Right renal cortex interstitium (tissue), 3 donors: ENCODE measurements at regions not wholly inside any gene's neighbourhood (a gene's known extent, or its start where the extent isn't known, plus 50 kb on each side); places are given as distances from the start of the nearest gene placed in this dataset.
"Not testable (repeated sequence)": the region's sequence is repeated elsewhere in the genome, so short reads cannot be mapped to it uniquely, and the experiment has no call there.

Experiments used
- DNase-seq, 3 donors: peaks; one replicate each; pipeline ENCODE4 v3.0.0-alpha.2; 2013; ENCODE audit warnings: low read depth in 3 of 3, low spot score in 2 of 3

DNA sequence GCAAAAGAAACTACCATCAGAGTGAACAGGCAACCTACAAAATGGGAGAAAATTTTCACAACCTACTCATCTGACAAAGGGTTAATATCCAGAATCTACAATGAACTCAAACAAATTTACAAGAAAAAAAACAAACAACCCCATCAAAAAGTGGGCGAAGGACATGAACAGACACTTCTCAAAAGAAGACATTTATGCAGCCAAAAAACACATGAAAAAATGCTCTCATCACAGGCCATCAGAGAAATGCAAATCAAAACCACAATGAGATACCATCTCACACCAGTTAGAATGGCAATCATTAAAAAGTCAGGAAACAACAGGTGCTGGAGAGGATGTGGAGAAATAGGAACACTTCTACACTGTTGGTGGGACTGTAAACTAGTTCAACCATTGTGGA is 170.1 kb downstream of the MEX3B start:
- not testable (repeated sequence) for DNase-seq

DNA sequence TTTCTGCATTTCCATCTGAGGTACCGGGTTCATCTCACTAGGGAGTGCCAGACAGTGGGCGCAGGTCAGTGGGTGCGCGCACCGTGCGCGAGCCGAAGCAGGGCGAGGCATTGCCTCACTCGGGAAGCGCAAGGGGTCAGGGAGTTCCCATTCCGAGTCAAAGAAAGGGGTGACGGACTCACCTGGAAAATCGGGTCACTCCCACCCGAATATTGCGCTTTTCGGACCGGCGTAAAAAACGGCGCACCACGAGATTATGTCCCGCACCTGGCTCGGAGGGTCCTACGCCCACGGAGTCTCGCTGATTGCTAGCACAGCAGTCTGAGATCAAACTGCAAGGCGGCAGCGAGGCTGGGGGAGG is 175.1 kb downstream of the MEX3B start:
- not testable (repeated sequence) for DNase-seq

DNA sequence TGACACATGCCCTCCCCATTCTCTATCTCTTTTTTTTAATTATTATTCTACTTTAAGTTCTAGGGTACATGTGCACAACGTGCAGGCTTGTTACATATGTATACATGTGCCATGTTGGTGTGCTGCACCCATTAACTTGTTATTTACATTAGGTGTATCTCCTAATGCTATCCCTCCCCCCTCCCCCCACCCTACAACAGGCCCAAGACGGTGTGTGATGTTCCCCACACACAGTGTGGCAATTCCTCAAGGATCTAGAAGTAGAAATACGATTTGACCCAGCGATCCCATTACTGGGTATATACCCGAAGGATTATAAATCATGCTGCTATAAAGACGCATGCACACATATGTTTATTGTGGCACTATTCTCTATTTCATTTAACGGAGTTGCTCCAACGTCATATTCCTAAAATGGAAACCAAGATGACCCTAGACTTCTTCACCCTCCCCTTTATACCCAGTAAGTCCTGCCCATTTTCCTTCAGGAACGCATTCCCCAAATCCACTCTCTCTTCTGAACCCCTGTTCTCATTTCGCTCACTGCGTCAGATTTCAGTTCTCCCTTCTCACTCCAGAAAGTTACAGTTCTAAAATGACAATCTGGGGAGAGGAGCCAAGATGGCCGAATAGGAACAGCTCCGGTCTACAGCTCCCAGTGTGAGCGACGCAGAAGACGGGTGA is 175.6 kb downstream of the MEX3B start:
- DNase-seq, result not testable (repeated sequence)

DNA sequence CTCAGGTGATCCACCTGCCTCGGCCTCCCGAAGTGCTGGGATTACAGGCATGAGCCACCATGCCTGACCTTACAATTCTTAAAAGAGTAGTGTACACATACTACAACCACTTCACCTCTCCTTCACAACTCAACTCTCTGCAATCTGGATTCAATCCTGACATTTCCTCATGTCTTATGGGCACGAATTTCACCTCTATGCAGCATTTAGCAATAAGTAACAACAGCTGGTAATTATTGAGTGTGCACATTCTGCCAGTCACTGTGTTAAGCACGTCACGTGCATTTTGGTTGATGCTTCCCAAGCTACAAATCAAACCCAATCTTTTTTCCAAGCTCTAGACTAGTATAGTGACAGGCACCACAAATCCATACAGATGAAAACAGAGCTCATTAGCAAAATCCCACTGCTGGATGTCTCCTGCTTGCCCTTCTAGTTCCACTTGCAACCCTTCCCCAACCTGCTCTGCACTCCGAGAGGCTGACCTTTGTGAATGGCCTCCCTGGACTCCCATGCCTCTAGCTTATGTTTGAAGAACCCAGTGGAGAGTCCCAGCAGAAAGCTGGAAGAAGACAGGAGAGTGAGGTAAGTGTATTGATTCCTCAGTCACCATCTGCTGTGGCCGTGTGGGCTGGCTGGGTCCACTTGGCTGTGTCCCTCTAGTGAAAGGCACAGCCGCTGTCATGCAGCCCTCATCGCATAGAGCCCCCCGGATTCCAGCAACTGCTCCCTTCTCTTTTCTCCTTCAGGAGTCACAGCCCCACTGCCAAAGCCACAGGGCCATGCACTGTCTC is 176.5 kb downstream of the MEX3B start:
- DNase-seq, result no peak

DNA sequence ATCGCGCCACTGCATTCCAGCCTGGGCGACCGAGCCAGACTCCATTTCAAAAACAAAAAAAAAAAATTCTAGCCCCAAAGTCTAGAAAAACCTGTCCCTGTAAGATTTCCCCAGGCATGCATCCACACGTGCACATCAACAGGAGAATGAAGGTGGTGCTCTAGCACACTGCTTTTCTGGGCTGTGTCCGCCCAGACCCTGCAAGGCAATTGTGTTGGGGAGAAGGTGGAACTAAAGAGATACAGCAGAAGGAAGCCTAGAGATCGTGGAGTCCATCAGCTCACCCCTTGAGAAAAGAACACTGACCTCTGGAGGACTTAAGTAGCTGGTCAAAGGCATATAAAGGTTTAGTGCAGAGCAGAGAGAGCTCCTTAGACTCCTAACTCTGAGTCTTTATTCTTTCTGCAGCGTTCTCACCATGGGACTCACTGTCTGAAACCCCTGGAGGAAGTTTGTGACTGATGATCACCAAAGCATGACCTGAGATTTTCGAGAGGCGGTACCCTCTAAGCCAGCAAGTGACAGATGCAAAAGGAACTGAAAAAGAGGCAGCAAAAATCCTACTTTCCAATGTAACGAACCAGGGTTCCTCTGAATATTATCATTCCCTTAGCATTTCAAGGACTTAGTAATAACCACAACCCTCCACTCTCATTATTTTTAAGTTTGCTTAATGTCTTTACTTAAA is 179.8 kb downstream of the MEX3B start:
- no peak for DNase-seq

DNA sequence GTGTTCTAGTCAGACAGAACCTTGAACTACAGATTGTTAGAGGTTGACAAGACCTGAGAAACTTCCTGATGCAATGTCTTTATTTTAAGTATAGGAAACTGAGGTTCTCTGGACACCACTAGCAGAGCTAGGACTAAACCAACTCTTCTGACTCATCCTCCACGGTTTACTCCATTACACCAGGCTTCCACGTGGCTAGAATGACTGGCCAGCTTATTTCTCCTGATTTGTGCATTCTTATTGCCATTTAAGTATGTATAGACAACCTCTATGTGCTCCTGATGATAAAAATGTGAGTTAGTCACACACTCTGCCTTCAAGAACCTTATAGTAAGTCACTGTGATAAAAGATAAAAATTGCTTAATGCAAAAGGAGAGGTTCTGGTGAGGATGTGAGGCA is 182.7 kb downstream of the MEX3B start:
- no peak for DNase-seq

DNA sequence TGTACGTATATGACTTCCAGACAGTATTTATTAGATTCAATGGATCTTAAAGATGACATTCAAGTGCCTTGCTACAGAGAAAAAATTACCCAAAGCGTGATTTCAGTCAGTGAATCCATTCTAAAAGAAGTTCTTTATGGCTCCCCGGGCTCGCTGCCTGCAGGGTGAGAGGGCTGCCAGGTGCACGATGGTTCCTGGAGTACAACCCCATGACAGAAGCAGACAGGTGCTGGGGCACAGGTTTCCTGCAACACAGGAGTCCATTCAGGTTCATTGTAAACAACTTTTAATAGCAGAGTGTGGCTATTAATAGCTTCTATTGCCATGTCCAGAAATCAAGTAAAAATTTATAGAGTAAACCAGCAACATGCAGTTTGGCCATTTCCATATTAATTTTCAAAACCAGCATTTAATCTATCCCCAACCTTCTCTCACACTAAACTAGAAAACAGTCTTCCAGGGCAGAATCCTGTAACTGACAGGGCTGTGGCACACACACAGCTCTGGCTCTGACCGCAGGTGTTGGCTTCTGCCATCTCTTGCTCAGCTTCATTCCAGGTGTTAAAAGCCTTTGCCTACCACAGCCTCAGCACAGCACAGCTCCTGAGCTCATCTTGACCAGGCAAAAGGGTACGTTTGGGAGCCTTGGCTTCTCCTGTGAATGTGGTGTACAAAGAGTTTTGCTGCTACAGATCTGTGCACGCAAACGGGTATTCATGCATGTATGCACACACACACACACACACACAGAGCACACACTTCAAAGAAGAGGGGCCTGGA is 185.9 kb downstream of the MEX3B start:
- no peak for DNase-seq

DNA sequence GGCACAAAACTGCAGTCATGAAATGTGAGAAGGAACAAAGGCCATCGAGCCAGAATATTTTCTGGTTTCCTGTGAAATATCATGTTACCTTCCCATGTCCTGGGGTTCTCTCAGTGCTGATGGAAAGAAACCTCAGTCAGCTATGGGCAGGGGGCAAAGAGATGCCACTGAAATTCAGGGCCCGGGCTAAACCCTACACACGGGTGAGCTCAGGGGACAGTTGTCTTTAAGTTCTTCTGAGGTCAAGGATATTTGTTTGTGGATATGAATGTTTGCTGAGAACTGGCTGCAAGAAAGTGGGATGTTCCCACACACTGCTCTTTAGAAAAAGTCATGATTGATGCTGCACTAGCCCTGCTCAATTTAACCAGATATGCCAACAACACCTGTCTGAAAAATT is 187.2 kb downstream of the MEX3B start:
- DNase-seq, result no peak

DNA sequence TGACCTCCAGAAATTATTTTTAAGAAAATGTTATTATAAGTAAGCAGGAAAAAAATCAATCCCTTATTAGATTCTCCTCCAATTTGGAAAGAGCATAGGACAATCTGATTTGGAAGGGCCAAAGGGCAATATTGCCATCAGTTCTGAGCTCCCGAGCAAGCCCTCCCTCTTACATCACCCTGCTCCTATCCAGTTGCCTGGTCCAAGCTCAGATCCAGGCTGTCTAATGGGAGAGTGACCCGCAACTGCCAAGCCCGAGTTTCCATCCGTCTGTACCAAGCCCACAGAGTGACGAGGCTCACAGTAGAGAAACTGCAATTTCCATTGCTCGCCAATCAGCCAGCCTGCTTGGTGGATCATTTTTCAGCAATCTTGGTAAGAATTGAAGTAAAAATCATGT is 187.7 kb downstream of the MEX3B start:
- DNase-seq, result no peak

DNA sequence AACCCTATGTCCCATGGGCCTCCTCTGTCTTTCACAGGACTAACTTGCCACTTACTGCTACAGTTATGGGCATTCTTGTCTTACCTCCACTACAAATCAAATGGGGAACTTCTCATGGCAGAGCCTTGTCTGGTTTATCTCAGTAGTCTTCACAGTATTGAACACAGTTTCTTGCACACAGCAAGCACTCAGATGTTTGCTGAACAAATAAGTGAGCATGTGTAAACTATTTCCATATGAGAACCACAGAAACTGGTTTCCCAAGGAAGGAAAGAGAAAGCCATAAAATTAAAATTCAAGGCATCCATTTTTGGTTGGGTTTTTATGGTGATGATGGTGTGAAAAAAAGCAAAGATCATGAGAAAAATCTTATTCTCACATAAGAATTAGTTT is 189.2 kb downstream of the MEX3B start:
- no peak for DNase-seq

DNA sequence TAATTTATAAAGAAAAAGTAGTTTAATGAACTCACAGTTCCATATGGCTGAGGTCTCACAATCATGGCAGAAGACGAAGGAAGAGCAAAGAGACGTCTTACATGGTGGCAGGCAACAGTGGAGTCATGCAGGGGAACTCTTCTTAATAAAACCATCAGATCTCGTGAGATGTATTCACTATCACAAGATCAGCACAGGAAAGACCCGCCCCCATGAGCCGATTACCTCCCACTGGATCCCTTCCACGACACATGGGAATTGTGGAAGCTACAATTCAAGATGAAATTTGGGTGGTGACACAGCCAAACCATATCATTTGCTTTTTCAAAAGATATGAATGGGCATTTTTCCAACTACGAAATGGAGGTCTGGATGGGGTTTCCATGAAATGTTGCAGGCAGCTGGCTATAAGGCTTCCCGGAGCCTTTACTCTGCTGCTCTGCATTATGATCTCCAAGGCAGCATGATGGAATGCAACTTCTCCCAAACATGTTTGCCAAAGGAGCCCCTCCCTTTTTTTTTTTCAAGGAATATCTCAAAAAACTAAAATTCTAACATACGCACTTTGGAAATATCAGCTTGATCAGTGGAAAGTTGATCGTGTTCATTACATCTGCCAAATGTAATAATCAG is 189.7 kb downstream of the MEX3B start:
- DNase-seq, result no peak

DNA sequence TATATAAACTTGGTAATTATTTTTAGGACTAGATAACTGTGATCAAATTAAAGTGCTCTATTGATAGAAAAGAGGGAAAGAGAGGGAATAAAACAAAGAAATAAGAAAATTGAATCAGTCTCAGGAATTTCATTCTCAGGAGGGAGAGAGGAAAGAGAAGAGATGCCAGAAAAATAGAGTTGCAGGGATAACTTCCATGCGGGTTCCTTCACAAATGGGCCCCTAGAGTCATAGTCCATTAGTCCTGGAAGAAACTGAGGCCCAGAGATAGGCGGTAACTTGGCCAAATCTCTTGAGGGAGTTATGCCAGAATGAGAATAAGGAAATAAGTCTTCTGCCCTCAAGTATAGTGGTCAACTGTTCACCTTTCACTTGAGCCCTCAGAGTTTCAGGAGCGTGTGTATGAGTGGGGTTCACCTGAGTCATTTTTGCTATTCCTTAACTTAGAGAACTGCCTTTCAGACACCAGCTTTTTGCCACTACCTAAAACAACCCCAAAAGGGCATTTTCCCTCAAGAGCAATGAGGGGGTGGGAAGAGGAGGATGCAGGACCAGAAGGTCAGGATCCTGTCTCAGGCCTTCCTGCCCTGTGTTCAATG is 192.6 kb downstream of the MEX3B start:
- no peak for DNase-seq

DNA sequence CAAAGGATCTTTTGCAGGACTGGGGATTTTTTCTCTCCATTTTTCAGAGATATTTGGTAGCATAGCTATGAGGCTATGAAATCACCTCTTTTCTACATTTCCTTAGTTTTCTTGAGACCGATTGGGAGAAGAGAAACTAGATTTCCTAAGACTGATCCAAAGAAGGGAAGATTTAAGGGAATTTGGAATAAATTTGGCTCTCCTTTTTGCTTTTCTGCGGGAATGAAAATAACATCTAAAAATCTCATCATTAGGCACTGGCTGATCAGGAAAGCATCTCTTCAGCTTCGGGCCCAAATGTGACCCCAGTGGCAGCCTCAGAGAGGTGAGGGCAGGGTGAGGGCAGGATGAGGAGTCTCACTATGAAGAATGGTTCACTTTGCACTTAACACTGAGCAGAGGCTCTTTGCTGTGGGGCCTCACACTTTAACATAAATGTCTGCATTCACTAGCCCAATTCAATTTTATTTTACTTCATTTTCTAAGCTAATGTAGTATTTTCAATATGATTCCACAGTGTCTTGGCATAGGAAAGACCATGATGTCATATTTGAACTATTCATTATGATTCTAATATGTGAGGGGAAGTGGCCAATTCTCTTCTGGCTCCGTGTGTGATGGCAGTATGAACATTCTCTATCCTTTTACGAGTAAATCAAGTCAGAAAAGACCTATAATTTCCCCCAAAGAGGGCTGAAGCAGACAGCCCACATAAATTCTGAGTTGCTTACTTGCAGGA is 193.2 kb downstream of the MEX3B start:
- DNase-seq, result no peak

DNA sequence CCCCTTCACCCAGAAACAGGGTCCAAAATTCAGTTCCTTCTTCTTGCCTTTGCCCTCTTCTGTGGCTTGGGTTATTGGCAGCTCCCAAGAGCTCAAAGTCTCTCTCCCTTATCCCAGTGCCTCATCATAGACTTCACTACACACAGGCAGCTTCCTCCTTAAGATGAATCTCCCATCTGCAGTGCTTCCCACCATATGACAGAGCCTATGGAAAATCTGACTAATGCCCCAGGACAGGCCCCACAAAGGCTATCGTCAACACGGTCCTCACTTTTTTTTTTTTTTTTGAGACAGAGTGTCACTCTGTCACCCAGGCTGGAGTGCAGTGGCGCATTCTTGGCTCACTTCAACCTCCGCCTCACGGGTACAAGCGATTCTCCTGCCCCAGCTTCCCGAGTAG is 194.1 kb downstream of the MEX3B start:
- DNase-seq, result no peak

DNA sequence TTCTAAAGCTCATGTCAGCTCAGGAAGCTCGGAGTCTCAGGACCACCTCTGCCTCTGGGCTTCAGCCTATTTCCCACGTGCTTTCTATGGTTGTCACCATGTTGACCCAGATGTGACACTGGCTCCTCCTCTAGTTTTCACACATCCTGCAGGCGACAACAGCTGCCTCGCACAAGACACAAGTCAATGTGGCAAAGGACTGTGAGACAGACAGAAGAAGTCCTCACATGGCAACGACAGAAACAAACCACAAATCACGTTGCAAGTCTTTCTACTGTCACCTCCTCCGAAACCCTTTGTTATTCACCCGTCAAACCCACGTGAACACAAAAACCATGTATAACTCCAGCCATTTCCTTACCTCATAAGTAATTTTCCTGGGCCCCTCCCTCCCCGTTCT is 194.5 kb downstream of the MEX3B start:
- no peak for DNase-seq

DNA sequence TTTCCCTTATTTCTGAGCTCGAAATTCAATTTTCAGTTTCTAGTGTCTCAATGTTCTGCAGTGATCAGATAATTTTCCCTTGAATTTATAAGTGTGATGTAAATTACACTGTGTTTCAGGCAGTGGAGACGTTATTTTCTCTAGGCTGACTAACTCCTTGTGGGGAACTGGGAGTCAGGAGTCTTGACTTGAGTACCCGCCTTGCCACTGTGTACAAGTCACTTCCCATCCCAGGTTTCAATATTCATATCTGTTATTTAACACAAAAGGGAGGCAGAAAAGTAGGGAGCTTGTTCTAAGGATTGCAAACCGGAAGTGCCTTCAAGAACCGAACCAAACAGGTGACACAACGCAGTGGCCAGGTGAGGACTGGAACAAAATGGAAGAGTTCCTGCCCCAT is 196.5 kb downstream of the MEX3B start:
- DNase-seq, result no peak

DNA sequence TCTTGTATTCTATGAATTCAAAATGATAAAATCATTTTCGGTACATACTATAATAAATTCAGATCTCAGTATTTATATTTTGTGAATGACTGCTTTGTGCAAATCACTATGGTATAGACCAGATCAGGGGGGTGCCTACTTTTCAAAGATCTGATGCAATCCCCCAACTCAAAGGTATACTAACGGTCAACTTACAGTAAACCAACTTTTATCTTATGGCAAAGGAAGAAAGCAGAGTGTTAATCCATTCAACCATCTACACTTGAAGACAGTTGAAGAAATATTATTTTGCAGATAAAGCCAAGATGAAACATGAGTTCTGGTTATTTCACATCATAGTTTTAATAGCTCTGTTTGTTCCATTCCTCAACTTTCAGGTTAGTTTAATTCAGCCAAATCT is 197.1 kb downstream of the MEX3B start:
- DNase-seq, result no peak

DNA sequence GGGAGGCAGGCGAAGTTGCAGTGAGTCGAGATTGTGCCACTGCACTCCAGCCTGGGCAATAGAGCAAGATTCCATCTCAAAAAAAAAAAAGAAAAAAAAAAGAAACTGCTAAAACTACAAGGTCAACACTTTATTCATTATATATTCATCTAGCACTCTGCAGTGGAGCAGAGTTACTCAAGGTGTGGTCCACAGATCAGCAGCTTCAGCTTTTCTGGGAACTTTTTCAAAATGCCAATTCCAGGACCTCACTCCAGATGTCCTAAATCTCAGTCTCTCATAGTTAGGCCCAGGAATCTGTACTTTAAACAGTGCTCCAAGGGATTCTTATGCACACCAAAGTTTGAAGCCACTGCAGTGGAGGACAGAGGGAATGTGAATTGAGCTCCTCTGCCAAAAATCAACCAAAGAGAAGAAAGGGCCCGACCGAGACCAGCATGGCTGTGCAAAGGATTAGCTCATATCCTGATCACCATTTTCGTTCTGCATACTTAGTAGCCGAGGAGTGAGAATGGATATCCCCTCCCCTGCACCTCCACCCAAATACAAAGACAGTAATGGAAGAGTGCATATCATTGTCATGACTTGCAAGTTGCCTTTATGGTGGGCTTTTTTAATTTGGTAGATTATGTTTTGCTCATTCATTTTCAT is 201.9 kb downstream of the MEX3B start:
- DNase-seq, result no peak

DNA sequence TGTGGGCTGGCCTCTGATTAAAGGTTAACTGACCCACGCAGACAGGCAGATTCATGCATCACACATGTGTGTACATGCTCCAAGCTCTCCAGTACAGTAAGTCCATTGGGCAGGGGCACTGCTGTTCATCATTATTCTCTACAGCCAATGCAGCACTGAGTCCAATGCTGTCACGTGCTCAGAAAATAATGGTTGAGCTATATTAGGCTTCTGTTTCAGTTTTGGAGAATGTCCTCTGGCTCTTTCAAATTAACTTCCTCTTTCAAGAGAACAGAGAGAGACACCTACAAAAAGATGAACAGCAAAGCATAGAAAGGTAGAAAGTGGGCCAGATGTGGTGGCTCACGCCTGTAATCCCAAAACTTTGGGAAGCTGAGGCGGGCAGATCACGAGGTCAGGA is 202.6 kb downstream of the MEX3B start:
- no peak for DNase-seq
